ENCODE measurements at regions not wholly inside any gene's neighbourhood (a gene's known extent, or its start where the extent isn't known, plus 50 kb on each side); places are given as distances from the start of the nearest gene placed in this dataset.

GRCh38 chr20:47872341-47872740 lies 87.1 kb upstream of the SULF2 start:
- TF ChIP-seq CTCF (IDR thresholded peaks at IDR 0.05) = no peak
- TF ChIP-seq POLR2A (IDR thresholded peaks at IDR 0.05) = no peak
